Neural cell (in vitro differentiated cells): ENCODE measurements at regions not wholly inside any gene's neighbourhood (a gene's known extent, or its start where the extent isn't known, plus 50 kb on each side); places are given as distances from the start of the nearest gene placed in this dataset.

ENCODE experiments used
- H2AFZ ChIP-seq: fragments of 200-600, 300-800 bp; sonication (generic), shearing (Covaris generic); 2 replicates; pipeline ENCODE4 v1.6.0; 2014; ENCODE audit warnings: low read depth, mild to moderate bottlenecking, antibody characterized with exemption, low read length, moderate library complexity
- H3F3A ChIP-seq: fragments of 200-600 bp; shearing (Covaris generic); 2 replicates; pipeline ENCODE4 v1.6.1; 2016; ENCODE audit warnings: mild to moderate bottlenecking, moderate library complexity, mixed read lengths, antibody characterized with exemption, low read length; ENCODE audit not compliant: insufficient read depth, poor library complexity, severe bottlenecking
- H3K27ac ChIP-seq: fragments of 200-600, 300-800 bp; sonication (generic), shearing (Covaris generic); 2 replicates; pipeline ENCODE4 v1.5.1; 2014; ENCODE audit warnings: mild to moderate bottlenecking, low read length, moderate library complexity
- H3K27me3 ChIP-seq: fragments of 300-800, 200-600 bp; sonication (generic), shearing (Covaris generic); 2 replicates; pipeline ENCODE4 v1.6.0; 2014; ENCODE audit warnings: mild to moderate bottlenecking, low read depth, low read length, moderate library complexity; ENCODE audit not compliant: insufficient read depth
- H3K36me3 ChIP-seq: fragments of 300-800, 200-600 bp; sonication (generic), shearing (Covaris generic); 2 replicates; pipeline ENCODE4 v1.5.1; 2014; ENCODE audit warnings: mild to moderate bottlenecking, antibody characterized with exemption, low read length, moderate library complexity; ENCODE audit not compliant: insufficient read depth
- H3K4me2 ChIP-seq: fragments of 300-800, 200-600 bp; sonication (generic), shearing (Covaris generic); 2 replicates; pipeline ENCODE4 v1.6.0; 2014; ENCODE audit warnings: mild to moderate bottlenecking, low read length
- H3K4me3 ChIP-seq: fragments of 300-800, 200-600 bp; sonication (generic), shearing (Covaris generic); 2 replicates; pipeline ENCODE4 v1.5.1; 2014; ENCODE audit warnings: mild to moderate bottlenecking, low read length, moderate library complexity
- H3K79me2 ChIP-seq: fragments of 200-600 bp; shearing (Covaris generic); replicated peaks from 2 replicates; pipeline ENCODE4 v1.6.0; 2014; ENCODE audit warnings: mild to moderate bottlenecking, low read length, moderate library complexity; ENCODE audit not compliant: insufficient read depth
- H3K9ac ChIP-seq: fragments of 300-800, 200-600 bp; sonication (generic), shearing (Covaris generic); 2 replicates; pipeline ENCODE4 v1.6.1; 2016; ENCODE audit warnings: mild to moderate bottlenecking, low read length, mixed read lengths
- H3K9me2 ChIP-seq: fragments of 200-600 bp; shearing (Covaris generic); 2 replicates; pipeline ENCODE4 v1.6.1; 2016; ENCODE audit warnings: mild to moderate bottlenecking, low read length, mixed read lengths; ENCODE audit not compliant: insufficient read depth
- H3K9me3 ChIP-seq: fragments of 200-600, 300-800 bp; sonication (generic), shearing (Covaris generic); 2 replicates; pipeline ENCODE4 v1.6.1; 2016; ENCODE audit warnings: mild to moderate bottlenecking, mixed run types, low read length, moderate library complexity, mixed read lengths
- H4K20me1 ChIP-seq: fragments of 200-600 bp; shearing (Covaris generic); 2 replicates; pipeline ENCODE4 v1.6.1; 2016; ENCODE audit warnings: mild to moderate bottlenecking, mixed run types; ENCODE audit not compliant: insufficient read depth
- EP300 ChIP-seq: fragments of 450-650 bp; conservative IDR thresholded peaks from 2 replicates; pipeline ENCODE4 v1.6.1; 2014; ENCODE audit warnings: antibody characterized with exemption, mild to moderate bottlenecking, moderate library complexity; ENCODE audit not compliant: poor library complexity, severe bottlenecking
- EZH2 ChIP-seq: fragments of 200-600, 300-800 bp; shearing (Covaris generic), sonication (generic); IDR thresholded peaks from 2 replicates; pipeline ENCODE4 v1.6.1; 2014; ENCODE audit warnings: antibody characterized with exemption, low read length, borderline replicate concordance, mild to moderate bottlenecking; ENCODE audit not compliant: insufficient read depth, poor library complexity, severe bottlenecking
- MXI1 ChIP-seq: fragments of 450-650 bp; conservative IDR thresholded peaks from 2 replicates; pipeline ENCODE4 v1.6.1; 2014; ENCODE audit warnings: antibody characterized with exemption, mild to moderate bottlenecking; ENCODE audit not compliant: poor library complexity, severe bottlenecking
- POLR2AphosphoS5 ChIP-seq: IDR thresholded peaks from 2 replicates; pipeline ENCODE4 v1.6.1; 2012
- RAD21 ChIP-seq: fragments of 450-650 bp; conservative IDR thresholded peaks from 2 replicates; pipeline ENCODE4 v1.6.1; 2014; ENCODE audit warnings: antibody characterized with exemption, mild to moderate bottlenecking, moderate library complexity
- SMC3 ChIP-seq: fragments of 450-650 bp; conservative IDR thresholded peaks from 2 replicates; pipeline ENCODE4 v1.6.1; 2014; ENCODE audit warnings: antibody characterized with exemption, mild to moderate bottlenecking, moderate library complexity; ENCODE audit not compliant: poor library complexity
- TAF1 ChIP-seq: IDR thresholded peaks from 2 replicates; pipeline ENCODE4 v1.6.1; 2012; ENCODE audit warnings: low read depth
- TF ChIP-seq, protein P1 (sequence below): fragments of 450-650 bp; IDR thresholded peaks from 2 replicates; pipeline ENCODE4 v1.5.1; 2014; ENCODE audit warnings: antibody characterized with exemption, mild to moderate bottlenecking, moderate library complexity; ENCODE audit not compliant: poor library complexity, severe bottlenecking
- TF ChIP-seq, protein P2 (sequence below): IDR thresholded peaks from 2 replicates; pipeline ENCODE4 v1.6.1; 2012; ENCODE audit warnings: borderline replicate concordance

DNA sequence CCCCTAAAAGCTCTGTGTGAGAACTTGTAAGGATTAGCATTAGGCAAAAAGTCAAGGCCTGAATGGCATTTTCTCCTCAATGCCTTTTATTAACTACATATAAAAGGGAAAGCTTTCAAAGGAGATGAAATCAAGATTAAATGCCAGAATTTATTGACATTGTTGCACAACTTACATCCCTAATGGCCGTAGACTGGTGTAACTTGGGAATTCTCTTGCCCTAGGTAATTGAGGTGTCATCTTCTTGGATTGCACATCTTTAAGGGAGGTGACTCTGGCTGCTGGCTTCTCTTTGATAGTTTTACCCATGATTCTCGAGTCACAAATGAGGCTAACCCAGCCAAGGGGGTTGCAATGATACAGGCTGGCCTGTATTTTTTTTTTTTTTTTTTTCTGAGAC, 249.1 kb downstream of the TBL1XR1 start:
- Histone ChIP-seq H3K27ac (no peak overlapping the region), H3F3A (no peaks in the 10 kb centered on the region), H3K9me2 (no peaks in the 10 kb centered on the region), H3K9ac (no peak overlapping the region), H3K4me3 (no peak overlapping the region), H3K36me3 (no peaks in the 10 kb centered on the region), H3K4me2 (no peak overlapping the region), H3K9me3 (peaks cover 3% of the 10 kb centered on the region), H3K79me2 (no peaks in the 10 kb centered on the region), H4K20me1 (no peaks in the 10 kb centered on the region), H3K27me3 (no peaks in the 10 kb centered on the region), H2AFZ (no peak overlapping the region)
- TF ChIP-seq SMC3 = no peak
- TF ChIP-seq, protein P1, sequence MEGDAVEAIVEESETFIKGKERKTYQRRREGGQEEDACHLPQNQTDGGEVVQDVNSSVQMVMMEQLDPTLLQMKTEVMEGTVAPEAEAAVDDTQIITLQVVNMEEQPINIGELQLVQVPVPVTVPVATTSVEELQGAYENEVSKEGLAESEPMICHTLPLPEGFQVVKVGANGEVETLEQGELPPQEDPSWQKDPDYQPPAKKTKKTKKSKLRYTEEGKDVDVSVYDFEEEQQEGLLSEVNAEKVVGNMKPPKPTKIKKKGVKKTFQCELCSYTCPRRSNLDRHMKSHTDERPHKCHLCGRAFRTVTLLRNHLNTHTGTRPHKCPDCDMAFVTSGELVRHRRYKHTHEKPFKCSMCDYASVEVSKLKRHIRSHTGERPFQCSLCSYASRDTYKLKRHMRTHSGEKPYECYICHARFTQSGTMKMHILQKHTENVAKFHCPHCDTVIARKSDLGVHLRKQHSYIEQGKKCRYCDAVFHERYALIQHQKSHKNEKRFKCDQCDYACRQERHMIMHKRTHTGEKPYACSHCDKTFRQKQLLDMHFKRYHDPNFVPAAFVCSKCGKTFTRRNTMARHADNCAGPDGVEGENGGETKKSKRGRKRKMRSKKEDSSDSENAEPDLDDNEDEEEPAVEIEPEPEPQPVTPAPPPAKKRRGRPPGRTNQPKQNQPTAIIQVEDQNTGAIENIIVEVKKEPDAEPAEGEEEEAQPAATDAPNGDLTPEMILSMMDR = no peak
- no peak for TF ChIP-seq EZH2
- no peak for TF ChIP-seq MXI1
- TF ChIP-seq TAF1 = no peak
- no peak for TF ChIP-seq RAD21
- TF ChIP-seq, protein P2, sequence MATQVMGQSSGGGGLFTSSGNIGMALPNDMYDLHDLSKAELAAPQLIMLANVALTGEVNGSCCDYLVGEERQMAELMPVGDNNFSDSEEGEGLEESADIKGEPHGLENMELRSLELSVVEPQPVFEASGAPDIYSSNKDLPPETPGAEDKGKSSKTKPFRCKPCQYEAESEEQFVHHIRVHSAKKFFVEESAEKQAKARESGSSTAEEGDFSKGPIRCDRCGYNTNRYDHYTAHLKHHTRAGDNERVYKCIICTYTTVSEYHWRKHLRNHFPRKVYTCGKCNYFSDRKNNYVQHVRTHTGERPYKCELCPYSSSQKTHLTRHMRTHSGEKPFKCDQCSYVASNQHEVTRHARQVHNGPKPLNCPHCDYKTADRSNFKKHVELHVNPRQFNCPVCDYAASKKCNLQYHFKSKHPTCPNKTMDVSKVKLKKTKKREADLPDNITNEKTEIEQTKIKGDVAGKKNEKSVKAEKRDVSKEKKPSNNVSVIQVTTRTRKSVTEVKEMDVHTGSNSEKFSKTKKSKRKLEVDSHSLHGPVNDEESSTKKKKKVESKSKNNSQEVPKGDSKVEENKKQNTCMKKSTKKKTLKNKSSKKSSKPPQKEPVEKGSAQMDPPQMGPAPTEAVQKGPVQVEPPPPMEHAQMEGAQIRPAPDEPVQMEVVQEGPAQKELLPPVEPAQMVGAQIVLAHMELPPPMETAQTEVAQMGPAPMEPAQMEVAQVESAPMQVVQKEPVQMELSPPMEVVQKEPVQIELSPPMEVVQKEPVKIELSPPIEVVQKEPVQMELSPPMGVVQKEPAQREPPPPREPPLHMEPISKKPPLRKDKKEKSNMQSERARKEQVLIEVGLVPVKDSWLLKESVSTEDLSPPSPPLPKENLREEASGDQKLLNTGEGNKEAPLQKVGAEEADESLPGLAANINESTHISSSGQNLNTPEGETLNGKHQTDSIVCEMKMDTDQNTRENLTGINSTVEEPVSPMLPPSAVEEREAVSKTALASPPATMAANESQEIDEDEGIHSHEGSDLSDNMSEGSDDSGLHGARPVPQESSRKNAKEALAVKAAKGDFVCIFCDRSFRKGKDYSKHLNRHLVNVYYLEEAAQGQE = no peak
- no peak for TF ChIP-seq POLR2AphosphoS5
- no peak for TF ChIP-seq EP300

DNA sequence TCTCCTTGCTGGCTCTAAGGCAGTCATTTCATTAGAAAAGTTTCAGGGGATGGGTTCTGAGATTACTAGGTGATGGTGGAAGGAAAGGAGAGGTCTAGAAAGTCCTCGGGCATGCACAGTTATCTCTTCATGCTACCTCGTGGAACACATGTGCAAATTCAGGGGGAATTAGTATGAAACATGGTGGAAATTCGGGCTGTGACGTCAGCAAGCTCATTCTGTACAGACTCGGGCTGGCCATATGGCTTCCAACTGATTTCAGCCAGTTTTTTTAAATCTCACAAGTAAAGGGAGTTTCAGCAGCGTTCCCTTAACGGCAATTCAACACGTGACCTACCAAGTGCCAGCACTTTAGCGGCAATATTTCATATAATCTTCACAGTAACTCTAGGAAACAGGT, 251.1 kb downstream of the TBL1XR1 start:
- Histone ChIP-seq H3K9ac (no peak overlapping the region), H3K27ac (no peak overlapping the region), H3K27me3 (no peaks in the 10 kb centered on the region), H3K79me2 (no peaks in the 10 kb centered on the region), H3K4me2 (no peak overlapping the region), H3K36me3 (no peaks in the 10 kb centered on the region), H3F3A (no peaks in the 10 kb centered on the region), H4K20me1 (no peaks in the 10 kb centered on the region), H2AFZ (no peak overlapping the region), H3K4me3 (no peak overlapping the region), H3K9me3 (peaks cover 3% of the 10 kb centered on the region), H3K9me2 (no peaks in the 10 kb centered on the region)
- no peak for TF ChIP-seq POLR2AphosphoS5

DNA sequence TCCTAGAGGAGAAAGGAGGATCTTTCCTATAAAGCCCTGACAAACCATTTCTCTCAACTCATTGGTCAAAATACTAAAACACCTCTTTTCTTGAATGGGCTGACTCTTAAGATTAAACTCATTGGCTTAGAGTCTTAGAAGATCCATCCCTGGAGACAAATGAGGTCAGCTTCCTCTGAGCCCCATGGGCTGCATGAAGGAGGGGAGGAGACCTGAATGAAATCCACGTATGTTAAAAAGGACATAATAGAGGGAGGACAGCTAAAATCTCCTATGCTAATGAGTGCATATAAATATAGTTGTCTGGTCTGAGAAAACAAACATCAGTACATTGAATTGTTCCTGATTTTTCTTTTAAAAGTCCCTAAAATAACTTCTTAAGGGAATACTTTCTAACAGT, 255.0 kb downstream of the TBL1XR1 start:
- H3K9ac ChIP-seq = no peak overlapping the region
- no peaks in the 10 kb centered on the region for H3F3A ChIP-seq
- H3K79me2 ChIP-seq = no peaks in the 10 kb centered on the region
- H3K9me2 ChIP-seq = no peaks in the 10 kb centered on the region
- no peak for TF ChIP-seq RAD21
- TF ChIP-seq SMC3 = no peak
- TF ChIP-seq, protein P2 = no peak
- TF ChIP-seq EZH2 = no peak
- TF ChIP-seq EP300 = no peak
- no peak for TF ChIP-seq POLR2AphosphoS5
- TF ChIP-seq, protein P1 = no peak
- no peak for TF ChIP-seq MXI1
- no peak for TF ChIP-seq TAF1
- no peaks in the 10 kb centered on the region for H4K20me1 ChIP-seq
- peaks cover 3% of the 10 kb centered on the region for H3K9me3 ChIP-seq
- no peak overlapping the region for H3K27ac ChIP-seq
- H3K36me3 ChIP-seq = no peaks in the 10 kb centered on the region
- no peak overlapping the region for H3K4me3 ChIP-seq
- no peak overlapping the region for H2AFZ ChIP-seq
- H3K4me2 ChIP-seq = no peak overlapping the region
- H3K27me3 ChIP-seq = no peaks in the 10 kb centered on the region
